NCI-H2029 treated with DMSO at 0.1 percent for 48 hours (cell line): ENCODE measurements at regions not wholly inside any gene's neighbourhood (a gene's known extent, or its start where the extent isn't known, plus 50 kb on each side); places are given as distances from the start of the nearest gene placed in this dataset.
"Not testable (repeated sequence)": the region's sequence is repeated elsewhere in the genome, so short reads cannot be mapped to it uniquely, and the experiment has no call there.

Source experiments
- DNase-seq: peaks from one replicate; lab custom pipeline; 2025; lab: John Stamatoyannopoulos, UW

DNA sequence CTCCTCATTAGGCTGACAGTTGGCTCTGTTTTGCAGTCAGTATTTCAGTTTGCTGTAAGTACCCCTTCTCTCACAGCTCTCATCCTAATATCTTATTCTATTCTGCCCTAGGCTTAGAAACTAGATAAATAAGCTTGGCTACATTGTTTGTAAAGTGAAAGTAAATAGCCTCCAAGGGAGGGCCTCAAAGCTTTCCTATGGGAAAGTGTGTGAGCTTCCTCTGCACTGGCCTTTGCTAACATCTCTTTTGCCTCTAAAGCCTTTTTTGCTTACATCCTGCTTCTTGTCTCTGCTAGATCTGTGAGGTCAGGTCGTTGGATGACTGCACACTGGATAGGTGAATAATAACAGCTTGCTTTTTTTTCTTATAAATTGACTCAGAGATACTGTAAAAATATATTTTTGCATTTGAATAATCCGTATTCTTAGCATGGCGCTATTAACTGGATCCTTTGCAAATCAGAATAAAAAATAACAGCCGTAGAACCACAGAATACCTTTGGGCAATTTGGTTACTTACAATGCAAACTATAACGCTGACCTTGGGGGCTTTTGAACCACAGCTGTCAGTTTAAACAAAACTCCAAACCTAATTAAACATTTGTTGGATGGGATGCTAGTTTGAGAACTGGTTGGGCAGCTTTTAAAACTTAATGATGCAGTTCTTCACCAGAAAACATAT is 55.1 kb downstream of the TTC6 start:
- peak; percentile 52 for DNase-seq

DNA sequence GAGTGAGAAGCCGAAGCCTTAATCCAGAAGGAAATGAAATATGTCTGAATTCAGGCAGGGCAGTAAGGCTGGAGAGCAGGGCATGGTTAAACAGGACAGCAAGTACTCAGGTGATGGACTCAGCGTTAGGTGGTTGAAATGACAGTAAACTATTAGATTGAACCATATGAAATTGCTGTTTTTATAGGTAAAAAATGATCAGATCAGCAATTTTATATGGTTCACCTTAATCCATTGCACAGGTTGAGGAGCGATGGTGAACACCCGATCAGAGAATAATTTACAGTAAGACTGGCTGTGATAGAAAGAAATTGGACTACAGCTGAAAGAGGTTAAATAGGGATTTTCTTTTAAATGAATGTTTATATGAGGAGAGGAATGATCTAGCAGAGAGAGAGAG is 56.6 kb downstream of the TTC6 start:
- DNase-seq, result no peak

DNA sequence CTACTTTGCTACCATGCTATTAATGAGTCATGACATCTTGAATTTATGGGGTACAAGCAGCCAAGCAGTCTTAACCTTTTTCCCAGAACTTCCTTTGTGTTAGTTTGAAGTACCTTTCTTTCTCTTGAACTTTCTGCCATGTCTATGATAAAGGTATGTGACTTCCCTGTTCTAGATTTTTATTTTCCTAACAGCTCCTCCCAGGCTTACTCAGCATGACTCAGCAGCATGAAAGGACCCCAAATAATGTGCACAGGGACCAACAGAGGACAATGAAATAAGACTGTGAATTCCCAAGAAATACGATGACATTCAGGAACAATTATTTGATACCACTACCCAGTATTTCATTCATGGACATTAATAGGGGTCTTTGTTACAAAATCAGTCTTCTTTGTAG is 60.0 kb downstream of the TTC6 start:
- no peak for DNase-seq

DNA sequence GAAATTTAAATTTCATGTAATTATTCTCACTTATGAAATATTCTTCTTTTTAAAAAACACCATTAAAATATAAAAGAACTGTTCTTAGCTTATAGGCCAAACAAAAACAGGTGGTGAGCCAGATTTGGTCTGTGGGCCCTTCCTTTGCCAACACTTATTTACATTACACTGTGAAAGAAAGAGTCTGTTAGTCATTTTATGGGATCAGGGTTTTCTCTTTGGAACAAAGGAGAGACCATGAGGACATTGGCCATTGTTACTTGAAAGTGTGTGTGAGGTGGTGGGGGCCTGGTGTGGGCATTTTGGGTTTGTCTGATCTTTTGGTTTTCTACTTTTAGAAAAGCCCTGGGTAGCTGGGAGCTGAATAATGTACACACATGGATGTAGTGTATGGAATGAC is 62.7 kb downstream of the TTC6 start:
- DNase-seq, result peak; percentile 60

DNA sequence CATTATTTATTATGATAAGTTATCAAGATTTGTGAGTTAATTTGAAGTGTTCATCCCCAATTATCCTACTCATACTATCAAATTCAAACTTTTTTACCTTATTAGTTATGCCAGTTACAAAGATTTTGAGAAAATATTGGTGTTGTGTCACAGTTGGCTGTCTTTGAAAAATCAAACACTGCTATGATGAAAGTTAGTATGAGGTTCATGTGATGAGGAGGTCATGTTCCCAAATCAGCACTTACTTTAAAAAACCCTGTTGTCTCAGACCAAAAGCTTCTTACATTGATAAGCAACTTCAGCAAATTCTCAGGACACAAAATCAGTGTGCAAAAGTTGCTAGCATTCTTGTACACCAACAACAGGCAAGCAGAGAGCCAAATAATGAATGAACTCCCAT is 68.1 kb downstream of the TTC6 start:
- no peak for DNase-seq

DNA sequence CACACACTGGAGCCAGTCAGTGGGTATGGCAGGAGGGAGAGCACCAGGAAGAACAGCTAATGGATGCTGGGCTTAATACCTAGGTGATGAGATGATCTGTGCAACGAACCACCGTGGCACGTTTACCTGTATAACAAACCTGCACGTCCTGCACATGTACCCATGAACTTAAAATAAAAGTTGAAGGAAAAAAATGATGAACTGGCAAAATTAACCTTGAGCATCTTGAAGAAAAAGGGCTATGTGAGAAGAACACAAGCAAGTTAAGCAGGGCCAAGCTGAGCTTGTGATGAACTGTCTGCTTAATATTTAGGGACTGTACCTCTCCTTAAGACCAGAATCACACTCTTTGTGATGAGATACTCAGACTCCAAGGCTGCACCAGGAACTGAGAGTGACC is 70.0 kb downstream of the TTC6 start:
- DNase-seq, result no peak

DNA sequence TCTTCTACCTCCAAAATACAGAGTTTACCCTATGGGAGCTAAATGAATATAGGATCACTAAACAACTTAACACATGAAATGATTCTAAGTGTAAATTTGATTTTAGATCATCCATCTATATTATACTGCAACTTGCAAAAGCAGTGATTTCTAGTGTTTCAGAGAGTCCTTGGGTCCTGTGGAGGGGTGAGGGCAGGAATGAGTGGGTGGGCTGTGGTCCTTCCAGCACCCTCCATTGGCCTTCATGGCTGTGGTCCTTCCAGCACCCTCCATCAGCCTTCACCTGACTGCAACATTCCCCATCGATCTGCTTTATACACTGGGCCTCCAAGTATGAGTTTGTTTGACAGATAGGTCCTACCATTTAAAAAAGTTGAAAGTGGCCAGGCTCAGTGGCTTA is 70.5 kb downstream of the TTC6 start:
- no peak for DNase-seq

DNA sequence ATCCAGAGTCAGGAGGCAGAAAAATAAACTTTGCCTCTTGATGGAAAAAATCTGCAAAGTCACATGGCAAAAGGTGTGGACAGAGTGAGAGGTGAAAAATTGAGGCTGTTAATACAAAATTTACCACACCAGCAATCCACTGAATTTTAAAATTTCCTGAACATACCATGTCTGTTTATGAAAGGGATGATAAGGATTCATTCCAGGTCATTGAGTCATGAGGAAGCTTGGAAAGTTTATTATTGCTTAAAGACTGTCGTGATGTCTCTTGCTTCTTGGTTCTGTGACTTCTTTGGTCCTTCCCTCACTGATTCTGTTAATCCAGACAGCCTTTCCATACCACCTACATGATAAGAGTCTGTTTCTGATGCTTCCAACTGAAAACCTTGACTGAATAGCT is 73.2 kb downstream of the TTC6 start:
- DNase-seq, result no peak

DNA sequence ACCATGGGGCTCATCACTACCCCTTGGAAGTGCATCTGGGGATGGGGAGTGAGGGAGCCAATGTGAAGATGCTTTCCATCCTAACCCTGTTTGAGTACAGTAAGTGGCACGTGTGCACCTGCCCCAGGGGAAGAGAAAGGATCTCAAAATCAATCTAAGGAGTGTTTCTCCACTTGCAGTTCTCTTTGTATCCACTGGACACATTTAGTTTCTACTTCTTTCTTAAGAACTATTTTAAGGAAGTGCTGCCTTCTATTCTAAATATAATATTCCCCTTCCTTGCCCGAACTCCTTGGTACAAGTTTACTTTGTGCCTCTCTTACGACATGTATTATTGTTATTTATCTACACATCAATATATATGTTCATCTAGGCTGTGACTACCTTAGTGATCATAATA is 73.8 kb downstream of the TTC6 start:
- no peak for DNase-seq

DNA sequence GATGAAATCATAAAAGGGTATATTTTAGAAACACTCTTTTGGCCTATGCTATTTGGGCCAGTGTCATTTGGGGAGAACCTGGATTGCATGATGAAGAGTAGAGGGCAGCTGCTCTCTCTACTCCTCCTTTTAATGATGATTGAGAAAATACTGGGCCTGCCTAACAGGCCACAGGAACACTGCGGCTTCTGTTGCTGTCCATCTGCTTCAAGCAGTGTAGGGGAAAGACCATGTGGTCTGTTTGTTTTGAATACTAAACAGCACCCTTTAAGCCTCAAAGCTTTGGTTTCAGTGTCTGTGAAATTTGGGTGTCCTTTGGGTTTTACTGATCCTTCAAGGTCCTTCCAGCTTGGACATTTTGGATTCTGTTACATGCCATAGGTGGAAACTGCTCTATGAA is 78.0 kb downstream of the TTC6 start:
- no peak for DNase-seq

DNA sequence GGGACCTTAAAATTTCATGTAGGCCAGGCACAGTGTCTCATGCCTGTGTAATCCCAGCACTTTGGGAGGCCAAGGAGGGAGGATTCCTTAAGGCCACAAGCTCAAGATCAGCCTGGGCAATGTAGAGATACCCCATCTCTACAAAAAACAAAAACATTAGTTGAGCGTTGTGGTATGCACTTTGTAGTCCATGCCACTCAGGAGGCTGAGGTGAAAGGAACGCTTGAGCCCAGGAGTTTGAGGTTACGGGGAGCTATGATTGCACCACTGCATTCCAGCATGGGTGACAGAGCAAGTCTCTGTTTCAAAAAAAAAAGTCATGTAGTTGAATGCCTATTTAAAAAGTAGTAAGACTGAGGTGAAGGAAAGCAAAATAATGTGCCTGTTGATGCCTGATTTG is 83.5 kb downstream of the TTC6 start:
- DNase-seq, result no peak

DNA sequence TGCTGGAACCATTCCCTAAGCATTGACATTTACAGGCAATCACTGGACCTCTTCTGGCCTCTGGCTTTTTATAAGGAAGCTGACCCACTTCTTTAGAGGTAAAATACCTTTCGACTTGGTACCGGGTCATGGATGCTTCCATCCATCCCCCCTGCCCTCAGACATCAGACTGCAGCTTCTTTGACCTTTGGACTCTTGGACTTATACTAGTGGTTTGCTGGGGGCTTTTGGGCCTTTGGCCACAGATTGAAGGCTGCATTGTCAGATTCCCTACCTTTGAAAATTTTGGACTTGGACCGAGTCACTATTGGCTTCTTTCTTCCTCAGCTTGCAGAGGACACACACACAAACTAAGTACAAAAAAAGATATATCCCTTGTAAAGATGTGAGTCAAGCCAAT is 86.1 kb downstream of the TTC6 start:
- no peak for DNase-seq

DNA sequence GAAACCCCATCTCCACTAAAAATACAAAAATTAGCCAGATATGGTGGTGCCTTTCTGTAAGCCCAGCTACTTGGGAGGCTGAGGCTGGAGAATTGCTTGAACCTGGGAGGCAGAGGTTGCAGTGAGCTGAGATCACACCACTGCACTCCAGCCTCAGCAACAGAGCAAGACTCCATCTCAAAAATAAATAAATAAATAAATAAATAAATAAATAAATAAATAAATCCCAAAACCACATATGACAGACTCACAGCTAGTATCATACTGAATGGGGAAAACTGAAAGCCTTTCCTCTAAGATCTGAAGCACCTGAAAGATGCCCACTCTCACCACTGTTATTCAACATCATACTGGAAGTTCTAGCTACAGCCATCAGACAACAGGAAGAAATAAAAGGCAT is 97.3 kb downstream of the TTC6 start:
- not testable (repeated sequence) for DNase-seq

DNA sequence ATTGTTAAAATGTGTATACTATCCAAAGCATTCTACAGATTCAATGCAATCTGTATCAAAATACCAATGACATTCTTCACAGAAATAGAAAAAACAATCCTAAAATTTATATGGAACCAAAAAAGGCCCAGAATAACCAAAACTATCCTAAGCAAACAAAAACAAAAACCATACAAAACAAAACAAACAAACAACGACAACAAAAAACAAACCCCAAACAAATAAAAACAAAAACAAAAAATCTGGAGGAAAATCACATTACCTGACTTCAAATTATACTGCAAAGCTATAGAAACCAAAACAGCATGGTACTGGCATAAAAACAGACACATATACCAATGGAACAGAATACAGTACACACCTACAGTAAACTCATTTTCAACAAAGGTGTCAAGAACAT is 98.0 kb downstream of the TTC6 start:
- DNase-seq, result not testable (repeated sequence)

DNA sequence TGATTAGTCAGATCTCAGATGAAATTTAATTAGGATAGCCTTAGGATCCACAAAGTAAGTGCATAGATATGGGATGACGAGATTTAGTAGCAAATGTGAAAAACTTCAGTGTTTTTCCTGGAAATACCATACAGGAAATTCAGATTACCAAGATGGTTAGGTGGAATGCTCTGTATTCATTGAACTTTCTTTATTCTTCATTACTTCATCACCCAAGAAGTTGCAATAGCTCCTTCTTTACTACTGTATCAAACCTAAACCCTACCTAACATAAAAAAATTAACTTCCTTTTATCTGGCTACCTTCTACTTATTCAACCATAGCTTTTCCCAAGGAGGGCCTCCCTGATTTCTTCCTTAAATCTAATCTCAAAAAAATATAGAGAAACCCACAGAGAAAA is 100.4 kb downstream of the TTC6 start:
- DNase-seq, result no peak

DNA sequence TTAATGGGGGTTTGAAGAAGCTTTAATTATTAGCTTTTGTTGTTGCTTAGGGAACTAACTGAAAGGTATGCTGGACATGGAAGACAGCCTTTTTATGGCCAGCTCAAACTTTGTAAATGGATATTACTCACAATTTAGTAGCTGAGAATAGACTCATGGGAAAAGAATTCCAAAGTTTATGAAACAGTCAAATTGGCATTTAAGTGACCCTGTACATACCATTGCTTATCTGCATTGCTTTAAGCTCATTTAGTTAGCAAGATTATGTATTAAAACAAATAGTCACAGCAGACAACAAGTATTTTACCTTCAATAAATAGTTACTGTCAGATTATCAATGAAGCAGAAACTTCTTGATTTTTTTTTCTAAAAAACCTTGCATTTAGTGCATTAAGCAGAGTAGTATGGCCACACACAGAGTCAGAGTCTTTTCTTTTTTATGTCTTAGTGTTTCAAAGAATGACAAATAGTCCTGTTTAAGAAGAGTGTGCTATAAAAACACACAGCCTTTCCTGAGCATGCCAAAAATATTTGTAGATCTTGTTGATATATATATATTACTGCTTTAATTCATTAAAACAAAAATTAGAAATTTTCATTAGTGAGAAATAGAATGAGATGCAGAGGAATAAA is 102.2 kb downstream of the TTC6 start:
- DNase-seq, result no peak

DNA sequence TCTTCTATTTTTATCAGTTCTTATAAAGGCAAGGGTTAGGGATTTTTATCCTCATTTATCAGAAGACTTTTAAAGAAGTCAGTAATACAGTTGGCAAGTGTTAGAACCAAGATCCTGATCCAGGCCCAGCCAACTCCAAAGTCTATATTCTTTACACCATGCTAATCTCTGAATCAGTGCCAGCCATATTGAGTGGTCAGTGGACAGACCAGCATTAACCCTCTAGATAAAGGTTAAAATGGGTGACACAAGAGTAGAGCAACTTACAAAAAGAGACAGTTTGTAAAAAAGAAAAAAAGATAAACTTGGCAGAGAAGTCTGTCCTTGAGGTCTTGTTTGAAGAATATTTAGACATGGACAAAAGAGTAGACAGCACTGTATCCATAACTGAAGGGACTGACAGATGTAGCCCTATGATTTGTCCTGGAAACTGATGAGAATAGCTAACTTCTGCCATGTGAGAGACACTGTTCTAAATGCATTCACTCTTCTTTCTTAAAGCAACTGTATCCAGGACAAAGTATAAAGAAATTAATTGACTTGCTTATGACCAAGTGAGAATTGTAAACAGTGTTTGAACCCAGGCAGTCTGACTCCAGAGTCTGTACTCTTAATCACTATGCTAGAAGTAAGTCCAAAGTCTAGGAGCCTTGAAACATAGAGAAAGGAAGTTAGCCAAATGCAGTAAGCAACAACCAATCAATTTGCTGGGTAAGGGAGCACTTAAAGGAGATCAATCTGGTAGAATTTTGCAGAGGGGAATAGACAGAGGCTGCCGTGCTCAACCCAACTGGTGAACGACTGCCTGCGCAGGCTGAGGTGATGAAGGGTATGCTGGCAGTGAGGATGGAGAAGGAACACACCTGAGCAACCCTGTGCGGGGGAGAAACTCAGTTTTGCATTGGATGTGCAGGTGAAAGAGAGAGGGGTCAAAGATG is 103.7 kb downstream of the TTC6 start:
- no peak for DNase-seq

DNA sequence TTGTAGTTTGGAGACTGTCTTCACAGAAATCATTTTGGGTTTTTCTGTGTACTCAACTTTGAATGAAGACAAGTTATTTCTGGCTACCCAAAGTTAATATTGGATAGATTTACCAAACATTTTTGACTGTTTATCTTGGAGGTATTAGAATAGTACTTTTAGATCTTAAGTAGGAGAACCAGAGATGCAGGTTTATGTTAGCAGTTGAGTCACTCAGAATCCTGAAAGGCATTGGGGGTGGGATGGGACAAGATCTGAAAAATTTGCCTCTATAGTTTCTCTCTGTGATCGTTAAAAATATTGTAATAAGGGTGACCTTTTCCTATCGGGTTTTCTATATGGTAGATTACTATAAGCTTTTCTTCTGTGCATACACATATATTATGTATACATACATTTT is 112.3 kb downstream of the TTC6 start:
- DNase-seq, result no peak

DNA sequence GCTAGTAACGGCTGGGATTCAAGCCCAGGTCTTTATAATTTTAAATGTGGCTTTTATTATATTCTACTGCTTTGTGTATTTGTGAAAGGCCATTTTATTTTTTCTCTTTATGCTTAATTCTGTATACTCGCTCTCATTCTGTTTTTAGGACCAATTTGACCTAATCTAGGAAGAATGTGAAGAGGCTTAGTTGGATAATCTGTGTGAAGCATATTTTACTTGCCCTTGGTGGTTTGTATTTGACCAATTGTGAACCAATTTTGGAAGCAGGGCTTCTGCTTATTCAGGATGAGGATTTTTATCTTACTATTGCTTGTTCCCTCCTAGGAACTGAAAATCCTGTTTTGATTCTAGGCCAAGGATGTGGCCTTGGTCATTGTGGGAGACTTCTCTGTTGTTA is 113.1 kb downstream of the TTC6 start:
- DNase-seq, result no peak

DNA sequence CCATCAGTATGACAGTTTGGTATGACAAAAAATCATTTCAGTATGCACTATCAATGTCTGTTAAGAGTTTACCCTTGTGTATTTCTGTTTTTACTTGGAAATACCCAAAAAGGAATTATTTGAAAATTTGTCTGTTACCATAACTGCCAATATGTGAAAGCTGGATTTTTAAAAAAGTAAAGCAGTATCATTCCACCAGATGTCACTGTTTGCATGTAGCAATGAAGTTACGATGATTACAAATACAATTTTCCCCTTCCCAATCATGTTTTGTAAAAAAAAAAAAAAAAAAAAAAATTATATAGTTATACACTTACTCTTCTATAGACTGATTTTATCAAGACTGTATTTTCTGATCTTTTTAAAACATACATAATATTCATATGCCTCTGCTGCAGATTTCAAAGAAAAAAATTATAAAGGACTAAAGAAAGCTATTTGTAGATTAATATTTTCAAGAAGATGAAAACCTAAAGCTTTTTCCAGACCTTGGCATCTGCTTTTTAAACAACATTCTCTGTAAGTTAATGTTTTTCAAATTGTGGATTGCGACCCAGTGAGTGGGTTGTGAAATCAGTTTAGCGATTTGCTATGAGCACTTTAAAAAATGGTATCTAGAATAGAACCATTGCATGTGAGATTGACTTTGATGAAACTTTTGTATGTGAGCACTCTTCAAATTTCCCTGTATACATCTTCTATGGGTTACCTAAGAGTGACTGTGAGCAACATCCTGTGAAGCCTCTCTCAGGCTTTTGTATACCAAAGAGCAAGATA is 114.2 kb downstream of the TTC6 start:
- DNase-seq, result no peak

DNA sequence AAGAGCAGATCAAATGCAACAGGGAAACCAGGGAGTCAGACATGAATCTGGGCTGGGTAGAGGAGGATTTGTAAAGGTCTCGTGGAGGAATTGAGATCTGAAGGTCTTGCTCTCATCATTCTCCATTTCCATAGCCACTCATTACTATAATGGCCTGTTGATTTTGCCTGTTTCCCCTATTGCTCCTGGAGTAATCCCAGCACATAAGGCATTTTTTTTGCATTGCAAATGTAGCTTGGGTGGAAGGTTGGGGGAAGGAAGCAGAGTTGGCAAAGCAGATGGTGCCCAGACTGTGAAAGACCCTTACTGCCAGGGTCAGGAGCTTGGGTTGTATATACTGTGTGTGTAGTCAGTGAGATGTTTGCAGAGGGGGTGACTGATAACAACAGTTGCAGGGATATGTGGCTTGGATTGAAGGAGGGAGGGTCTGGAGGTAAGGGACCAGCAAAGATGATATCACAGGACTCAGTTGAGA is 116.0 kb downstream of the TTC6 start:
- no peak for DNase-seq

DNA sequence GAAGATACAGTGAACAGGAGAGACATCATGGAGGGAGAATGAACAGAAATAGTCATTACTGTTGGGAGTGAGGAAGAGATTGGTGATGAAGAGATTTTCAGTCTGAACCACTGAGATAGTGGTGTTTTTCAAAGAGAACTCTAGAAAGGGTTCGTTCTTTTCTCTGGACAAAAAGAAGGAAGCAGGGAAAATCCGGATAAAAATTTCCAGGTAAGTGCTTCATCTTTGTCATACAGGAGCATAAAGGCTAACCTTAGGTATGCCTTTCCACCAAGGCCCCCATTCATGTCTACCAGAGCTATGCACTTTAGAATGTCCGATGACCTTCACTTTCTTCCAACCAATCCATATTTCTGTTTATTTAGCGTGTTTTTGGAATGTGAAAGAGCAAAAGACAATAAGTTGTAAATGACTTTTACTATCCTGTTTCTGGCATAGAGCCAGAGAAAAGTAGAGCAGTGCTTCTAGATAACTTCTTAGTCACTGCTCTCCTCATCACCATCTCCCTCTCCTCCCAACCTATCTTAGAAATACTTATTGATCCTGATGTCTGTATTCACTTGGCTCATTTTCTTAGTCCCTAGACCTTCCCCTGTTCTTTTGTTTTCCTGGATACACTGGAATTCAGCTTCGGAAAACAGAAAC is 116.5 kb downstream of the TTC6 start:
- DNase-seq, result no peak
